KBM-7 (cell line): ENCODE measurements at regions not wholly inside any gene's neighbourhood (a gene's known extent, or its start where the extent isn't known, plus 50 kb on each side); places are given as distances from the start of the nearest gene placed in this dataset.
"Not testable (repeated sequence)": the region's sequence is repeated elsewhere in the genome, so short reads cannot be mapped to it uniquely, and the experiment has no call there.

Experiments
- DNase-seq: peaks from one replicate; pipeline ENCODE4 v3.0.0-alpha.2; 2015
- in situ Hi-C: fragments of 300-500 bp; cut with MboI; formaldehyde crosslinking; loops from 2 replicates; pipeline ENCODE4 v1.14.3; 2020; ENCODE audit warnings: low sequenced_read_pairs, low pct_unique_long_range_greater_than_20kb, mixed read lengths

DNA sequence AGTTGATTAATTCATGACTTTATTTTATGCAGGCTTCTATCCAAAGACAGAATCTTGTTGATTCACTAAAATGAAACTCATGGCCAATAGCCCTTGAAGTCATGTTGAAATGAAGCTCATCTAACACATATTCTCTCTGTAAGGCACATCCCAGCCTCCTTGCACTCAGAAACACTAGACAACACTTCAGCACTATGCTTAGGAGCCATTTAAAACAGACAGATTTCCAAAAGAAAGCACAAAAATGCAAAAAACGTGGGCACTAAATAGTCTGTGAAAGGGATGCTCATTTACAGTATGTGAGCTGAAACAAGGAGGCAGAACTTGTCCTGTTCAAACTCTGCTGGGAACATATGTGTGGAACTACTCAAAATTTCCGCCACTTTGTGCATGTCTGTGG, 124.4 kb downstream of the MYCN start:
- DNase-seq: no peak
- in situ Hi-C loops: no loop called here

DNA sequence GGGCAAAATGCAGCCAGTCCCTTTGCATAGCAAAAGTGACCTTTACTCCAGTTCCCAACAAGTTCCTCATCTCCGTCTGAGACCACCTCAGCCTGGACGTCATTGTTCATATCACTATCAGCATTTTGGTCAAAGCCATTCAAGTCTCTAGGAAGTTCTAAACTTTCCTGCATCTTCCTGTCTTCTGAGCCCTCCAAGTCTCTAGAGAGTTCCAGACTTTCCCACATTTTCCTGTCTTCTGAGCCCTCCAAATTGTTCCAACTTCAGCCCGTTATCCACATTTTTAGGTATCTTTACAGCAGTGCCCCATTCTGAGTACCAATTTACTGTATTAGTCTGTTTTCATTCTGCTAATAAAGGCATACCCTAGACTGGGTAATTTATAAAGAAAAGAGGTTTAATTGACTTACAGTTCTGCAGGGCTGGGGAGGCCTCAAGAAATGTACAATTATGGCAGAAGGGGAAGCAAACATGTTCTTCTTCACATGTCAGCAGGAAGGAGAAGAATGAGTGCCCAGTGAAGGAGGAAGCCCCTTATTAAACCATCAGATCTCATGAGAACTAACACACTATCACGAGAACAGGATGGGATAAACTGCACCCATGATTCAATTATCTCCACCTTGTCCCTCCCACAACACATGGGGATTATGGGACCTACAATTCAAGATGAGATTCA, 123.7 kb downstream of the MYCN start:
- in situ Hi-C loops: no loop called here

DNA sequence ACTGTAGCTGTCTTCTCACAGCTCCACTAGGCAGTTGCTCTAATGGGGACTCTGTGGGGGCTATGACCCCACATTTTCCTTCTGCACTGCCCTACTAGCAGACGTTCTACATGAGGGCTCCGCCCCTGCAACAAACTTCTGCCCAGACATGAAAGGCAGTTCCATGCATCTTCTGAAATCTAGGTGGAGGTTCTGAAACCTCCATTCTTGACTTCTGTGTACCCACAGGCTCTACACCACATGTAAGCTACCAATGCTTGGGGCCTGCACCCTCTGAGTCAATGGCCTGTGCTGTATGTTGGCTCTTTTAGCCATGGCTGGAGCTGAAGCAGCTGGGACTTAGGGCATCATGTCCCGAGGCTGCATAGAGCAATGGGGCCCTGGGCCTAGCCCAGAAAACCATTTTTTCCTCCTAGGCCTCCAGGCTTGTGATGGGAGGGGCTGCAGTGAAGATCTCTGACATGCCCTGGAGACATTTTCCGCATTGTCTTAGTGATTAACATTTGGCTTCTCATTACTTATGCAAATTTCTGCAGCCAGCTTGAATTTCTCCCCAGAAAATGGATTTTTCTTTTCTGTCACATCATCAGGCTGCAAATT, 123.0 kb downstream of the MYCN start:
- DNase-seq: no peak
- in situ Hi-C loops: no loop called here

More for the DNA sequence above, 123.7 kb downstream of the MYCN start:
- DNase-seq: no peak

DNA sequence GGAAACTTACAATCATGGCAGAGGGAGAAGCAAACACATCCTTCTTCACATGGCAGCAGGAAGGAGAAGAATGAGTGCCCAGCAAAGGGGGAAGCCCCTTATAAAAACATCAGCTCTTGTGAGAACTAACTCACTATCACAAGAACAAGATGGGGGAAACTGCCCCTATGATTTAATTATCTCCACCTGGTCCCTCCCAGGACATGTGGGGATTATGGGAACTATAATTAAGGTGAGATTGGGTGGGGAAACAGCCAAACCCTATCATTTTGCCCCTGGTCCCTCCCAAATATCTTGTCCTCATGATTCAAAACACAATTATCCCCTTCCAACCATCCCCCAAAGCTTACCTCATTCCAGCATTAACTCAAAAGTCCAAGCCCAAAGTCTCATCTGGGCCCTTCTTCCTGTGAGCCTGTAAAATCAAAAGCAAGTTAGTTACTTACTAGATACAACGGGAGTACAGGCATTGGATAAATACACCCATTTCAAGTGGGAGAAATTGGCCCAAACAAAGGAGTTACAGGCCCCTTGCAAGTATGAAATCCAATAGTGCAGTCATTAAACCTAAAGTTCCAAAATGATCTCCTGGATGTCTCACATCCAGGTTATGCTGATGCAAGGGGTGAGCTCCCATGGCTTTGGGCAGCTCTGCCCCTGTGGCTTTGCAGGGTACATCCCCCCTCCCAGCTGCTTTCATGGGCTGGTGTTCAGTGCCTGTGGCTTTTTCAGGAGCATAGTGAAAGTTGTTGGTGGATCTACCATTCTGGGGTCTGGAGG, 122.3 kb downstream of the MYCN start:
- in situ Hi-C loops: no loop called here
- DNase-seq: no peak

DNA sequence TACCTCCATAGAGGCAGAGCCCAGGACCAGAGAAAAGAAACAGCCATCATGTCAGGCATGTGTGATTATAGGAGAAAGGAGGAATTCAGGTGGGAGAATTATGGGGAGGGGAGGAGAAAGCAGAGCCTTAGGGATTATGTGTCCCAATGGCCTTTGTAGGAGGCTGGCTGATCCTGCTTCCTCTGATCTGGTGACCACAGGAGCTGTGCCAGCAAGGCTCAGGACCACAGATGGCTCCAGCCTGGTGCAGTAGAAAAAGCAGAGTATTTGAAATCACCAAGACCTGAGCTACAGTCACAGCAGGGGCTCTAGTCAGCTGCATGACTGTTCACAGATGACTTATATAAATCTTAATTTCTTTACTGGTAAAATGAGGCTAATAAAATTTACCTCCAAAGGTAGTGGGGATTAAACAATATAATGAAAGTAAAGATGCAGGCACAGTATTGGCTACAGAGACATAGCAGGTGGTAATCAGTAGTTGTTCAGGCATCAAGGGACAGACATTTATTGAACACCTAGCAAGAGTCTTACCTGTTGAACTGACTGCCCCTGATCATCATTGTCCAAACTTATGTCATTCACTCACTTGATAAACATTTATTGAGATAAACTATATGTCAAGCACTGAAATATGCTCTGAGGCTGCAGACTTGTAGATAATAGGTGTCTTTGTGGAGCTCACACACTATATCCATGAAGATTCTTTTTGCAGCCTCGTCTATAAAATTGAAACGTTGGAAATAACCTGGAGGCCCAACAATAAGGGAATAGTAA, 121.3 kb downstream of the MYCN start:
- no peak for DNase-seq
- in situ Hi-C loops: no loop called here

DNA sequence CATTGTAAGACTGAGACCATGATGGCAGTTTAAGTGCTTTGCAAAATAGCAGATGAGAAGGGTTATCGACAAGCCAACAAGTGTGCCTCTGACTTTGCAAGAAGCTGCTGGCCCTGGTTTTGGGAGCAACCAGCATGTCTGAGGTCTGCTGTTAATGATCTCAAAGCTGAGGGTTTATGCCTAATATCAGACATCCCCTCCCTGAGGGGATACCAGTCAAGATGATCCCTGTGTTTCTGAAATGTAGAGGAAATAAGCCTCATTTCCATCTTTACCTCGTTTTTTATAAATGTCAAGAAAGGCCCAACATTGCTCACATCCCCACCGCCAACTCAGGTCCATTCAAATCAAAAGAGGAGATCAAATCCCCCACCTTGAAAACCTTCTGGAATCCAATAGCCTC, 120.6 kb downstream of the MYCN start:
- in situ Hi-C loops: no loop called here
- DNase-seq: no peak

DNA sequence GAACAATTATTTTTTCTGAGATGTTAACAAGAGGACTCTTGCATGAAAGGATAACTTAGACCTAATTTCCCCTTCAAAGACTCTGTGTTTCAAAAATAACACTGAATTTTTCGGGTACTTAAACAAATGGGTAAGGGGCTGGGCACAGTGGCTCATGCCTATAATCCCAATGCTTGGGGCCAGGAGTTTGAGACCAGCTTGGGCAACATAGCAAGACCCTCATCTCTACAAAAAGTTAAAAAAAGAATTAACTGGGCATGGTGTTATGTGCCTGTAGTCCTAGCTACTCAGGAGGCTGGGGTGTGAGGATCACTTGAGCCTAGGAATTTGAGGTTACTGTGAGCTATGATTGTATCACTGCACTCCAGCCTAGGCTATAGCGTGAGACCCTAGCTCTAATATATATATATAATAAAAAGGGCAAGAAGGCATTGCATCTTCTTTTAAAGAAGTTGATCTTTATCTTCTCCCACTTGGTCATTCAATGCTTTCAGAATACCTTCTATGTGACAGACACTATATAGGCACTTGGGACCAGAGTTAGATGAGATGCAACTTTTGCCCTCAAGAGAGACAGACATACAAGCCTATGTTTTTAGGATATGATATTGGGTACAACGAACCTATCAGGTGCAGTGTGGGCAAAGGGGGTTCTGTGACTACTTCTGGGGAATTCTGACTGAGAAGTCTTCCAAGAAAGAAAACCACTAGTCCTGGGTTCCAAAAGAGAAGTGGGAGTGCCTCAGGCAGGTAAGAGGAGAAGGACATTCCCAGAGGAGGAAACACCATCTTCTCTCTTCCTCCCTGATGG, 120.0 kb downstream of the MYCN start:
- DNase-seq: no peak

DNA sequence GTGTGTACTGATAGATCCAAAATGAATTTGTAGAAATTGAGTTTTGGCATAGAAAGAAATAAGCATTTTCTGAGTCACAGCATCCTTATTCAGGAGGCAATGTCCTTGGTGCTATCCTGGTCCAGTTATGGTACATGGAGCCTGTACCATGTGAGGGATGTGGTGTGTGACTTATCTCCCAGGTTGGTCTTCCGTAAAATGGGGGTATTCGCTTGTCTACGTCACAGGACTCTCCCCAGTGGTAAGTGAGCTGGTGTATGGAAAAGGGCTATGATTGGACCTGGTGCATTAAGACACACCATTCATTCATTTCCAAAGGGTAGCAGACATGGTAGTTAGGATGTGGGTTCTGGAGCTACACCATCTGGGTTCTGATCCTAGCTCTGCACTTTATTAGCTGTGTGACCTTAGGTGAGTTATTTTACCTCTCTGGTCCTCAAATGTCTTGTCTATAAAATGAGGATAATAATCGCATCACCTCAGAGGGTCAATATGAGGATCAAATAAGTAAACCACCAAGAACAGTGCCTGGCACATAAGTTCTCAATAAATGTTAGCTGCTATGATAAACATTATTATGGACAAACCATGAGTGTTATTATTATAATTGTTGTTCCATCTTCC, 119.2 kb downstream of the MYCN start:
- in situ Hi-C loops: no loop called here
- DNase-seq: no peak

More for the DNA sequence above, 120.0 kb downstream of the MYCN start:
- in situ Hi-C loops: no loop called here

DNA sequence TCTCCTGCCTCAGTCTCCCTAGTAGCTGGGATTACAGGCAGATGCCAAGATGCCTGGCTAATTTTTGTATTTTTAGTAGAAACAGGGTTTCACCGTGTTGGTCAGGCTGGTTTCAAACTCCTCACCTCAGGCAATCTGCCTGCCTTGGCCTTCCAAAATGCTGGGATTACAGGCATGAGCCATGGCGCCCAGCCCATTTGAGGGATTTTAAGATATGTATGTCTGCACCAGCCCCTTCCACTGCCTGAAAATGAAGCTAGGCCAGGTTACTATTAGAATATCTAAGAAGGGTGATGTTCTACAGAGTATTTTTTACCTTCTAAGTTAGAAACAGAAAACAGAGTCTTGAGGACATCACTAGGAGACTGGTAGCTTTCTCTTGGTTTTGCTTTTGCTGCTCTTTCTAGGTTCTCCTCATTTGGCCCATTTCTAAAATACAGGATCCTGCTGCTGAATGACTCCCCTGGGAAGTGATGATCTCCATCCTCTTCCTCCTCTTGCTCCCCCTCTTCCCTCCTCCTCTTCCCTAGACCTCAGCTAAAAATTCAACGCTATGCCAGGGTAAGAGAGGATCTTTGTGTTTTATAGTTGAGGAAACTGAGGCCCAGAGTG, 118.5 kb downstream of the MYCN start:
- in situ Hi-C loops: no loop called here
- no peak for DNase-seq

DNA sequence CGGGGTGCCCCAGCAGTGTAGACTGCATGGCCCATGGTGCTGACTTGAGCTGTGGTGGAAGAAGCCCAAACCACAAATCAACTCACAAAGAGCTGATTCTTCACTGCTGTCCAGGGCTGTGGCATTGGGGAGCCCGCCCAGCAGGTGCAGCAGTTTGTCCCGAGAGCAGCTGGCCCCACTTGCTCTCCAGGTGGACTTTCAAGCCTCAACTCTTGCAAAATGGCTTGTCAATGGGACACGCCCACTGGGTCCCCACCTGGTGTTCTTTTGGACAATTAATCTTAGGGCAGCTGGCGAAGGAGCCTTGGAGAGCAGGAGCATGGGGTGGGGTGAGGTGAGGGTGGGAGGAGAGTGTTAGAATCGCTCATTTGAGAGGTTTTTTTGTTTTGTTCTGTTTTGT, 117.9 kb downstream of the MYCN start:
- no peak for DNase-seq
- in situ Hi-C loops: no loop called here

DNA sequence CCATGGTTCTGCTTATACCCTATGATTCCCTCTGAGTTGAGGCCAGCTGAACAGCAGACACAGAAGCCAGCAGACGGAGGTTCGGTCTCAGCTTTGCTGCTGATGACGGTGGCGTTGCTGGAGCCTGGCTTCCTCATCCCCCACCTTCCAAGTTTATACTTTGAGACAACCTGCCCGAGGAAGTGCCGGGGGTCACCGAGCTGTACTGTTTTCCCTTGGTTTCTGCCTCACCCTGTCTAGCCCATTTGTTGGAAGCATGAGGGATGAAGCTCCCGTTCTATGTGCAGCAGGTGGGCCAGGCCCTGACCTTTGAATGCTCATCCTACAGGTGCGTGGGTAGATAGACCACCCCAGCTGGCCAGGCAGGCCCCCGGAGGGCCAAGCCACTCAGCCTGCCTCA, 117.3 kb downstream of the MYCN start:
- in situ Hi-C loops: no loop called here
- DNase-seq: no peak

DNA sequence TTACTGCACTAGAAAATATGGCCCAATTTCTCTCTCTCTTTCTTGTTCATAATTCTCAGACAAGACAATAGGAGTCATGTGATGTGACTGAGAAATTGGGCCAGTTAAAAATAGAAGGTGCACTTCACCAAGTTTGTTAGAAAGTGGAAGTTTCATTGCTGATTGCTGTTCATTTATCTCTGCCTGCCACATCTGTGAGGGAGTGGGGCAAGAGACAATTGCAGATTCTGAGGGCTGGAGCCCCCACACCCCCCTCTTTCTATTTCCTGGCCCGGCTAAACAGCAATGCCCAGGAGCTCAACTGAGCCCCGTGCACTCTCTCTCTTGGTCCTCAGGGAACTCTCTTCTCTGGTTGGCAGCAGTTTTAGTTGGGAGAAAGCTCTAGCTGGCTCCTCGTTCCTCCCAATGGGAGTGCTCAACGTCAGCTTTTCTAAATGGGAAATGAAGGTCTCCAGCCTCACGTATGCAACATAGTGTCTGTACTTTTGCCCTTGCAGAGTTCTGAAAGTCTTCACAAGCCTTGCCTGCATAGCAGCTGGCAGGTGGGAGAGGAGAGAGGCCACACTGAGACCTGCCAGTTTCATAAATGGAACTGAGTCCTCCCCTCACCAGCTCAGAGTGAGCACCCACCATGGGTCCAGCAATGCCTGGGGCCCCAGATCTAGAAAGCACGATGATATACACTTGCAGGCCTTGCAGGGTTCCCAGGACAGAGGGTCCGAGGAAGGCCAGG, 115.7 kb downstream of the MYCN start:
- DNase-seq: peak; percentile 74
- in situ Hi-C loops: no loop called here

DNA sequence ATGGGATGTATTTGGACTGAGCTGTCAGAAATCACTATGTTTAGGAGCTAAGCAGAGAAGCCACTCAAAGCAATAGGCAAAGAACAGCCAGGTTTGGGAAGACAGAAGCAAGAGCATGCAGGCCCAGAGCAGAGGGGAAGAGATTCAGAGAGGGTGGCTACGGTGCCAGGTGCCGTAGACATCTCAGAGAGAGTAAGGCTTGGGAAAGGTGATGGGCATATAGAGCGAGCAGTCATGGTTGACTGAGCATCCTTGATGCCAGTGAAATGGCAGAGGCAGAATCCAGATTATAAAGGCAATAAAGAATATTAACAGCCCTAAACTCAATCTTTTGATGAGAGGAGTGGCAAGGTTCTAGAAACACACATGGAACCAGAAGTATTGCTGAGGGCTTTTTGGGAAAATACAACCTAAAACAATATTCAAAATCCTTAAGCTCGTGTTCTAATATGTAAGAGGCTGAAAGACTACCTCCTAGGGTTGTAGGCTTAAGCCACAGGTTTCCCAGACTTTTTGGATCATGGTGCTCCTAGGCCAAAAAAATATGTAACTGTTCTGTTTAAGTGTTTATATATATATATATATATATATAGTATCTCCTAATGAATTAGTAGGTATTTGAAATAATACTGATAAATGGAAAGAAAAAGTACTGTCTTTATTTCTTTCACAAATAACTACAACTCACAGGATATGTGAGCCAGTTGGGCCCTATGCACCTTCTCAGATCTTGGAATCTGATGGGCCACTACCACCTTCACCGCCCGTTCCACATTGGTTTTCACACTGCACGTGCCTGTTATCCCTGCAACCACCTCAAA, 113.3 kb downstream of the MYCN start:
- no peak for DNase-seq
- in situ Hi-C loops: no loop called here

DNA sequence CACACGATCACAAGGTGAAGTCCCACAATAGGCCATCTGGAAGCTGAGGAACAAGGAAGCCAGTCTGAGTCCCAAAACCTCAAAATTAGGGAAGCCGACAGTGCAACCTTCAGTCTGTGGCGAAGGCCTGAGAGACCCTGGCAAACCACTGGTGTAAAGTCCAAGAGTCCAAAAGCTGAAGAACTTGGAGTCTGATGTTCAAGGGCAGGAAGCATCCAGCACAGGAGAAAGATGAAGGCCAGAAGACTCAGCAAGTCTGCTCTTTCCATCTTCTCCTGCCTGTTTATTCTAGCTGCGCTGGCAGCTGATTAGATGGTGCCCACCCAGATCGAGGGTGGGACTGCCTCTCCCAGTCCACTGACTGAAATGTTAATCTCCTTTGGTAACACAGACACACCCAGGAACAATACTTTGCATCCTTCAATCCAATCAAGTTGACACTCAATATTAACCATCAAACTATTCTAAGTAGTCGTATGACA, 112.3 kb downstream of the MYCN start:
- DNase-seq, in situ Hi-C loops: not testable (repeated sequence)

DNA sequence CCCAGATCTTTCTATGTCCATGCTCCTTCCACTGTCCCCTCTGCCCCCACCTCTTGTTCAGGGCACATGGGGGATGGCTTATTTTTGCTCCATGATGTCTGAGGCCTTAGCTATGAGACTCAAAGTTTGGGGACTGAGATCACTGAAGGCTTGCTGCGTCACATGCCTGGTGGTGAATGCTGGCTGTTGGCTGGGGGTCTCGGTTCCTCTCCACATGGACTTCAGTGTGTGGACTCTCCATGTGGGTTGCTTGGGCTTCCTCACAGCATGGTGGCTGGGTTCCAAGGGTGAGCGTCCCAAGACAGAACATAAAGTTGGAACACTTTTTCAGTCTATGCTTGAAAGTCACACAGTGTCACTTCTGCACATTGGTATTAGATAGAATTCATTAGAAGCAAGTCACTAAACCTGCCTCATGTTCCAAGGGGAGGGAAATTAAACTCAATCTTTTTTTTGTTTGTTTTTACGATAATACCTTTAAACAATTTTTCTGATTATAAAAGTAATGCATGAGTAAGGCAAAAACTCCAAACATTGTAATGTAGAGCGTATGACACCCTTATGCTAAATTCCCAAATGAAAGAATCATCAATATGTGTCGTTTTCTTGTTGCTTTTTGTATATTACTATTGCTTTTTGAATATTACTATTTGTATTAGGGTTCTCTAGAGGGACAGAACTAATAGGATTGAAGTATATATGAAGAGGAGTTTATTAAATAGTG, 111.7 kb downstream of the MYCN start:
- DNase-seq: no peak
- in situ Hi-C loops: no loop called here

DNA sequence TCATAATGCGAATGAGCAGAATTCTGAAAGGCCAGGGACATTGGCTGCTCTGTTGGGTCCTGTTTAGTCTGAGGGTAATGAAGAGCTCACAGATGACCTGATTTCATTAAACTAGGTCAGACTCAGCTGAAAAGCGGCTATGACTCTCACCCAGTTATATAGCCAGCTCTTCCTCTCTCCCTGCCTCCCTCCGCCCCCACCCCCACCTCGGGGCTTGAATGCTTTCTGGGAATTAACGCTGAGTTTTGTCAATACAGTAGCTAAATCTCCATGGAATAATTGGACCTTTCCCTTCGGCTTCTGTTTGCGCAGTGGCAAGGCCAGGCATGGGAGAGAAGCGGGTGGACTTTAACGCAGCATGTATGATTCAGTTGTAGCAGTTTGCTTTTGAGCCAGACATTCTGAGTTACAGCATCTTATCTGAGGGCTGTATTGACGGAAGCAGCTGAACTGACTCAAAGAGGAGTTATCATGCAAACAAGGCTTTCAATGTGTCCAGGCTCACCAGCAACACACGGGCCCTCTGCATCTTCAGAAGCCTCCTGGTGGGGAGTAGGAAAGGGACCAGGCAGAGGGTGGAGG, 110.6 kb downstream of the MYCN start:
- in situ Hi-C loops: no loop called here
- no peak for DNase-seq
